HepG2 (cell line): ENCODE measurements at regions not wholly inside any gene's neighbourhood (a gene's known extent, or its start where the extent isn't known, plus 50 kb on each side); places are given as distances from the start of the nearest gene placed in this dataset.

Experiments used
- ATAC-seq: fragments of 200-7000 bp; cut with Tn5 transposase; 3 replicates; pipeline ENCODE4 v1.9.1; 2020; ENCODE audit warnings: mild to moderate bottlenecking, moderate library complexity
- BruUV-seq: library from RNA; stranded (reverse); fragments of 400-500 nt; replicated peaks from 2 replicates; lab custom pipeline; 2021; lab: Mats Ljungman, UMichigan
- CTCF ChIA-PET: fragments of 300-600 bp; formaldehyde crosslinking; extraction: SDS; loops from one replicate; lab custom pipeline; 2021; ENCODE audit warnings: low total read pairs, inconsistent platforms, low intra/inter-chr PET ratio; lab: Yijun Ruan, JAX
- POLR2A ChIA-PET: fragments of 350-600 bp; sonication (Branson Sonifier 250); formaldehyde crosslinking; loops from one replicate; lab custom pipeline; 2020; ENCODE audit warnings: antibody characterized with exemption, inconsistent platforms; lab: Yijun Ruan, JAX
- DNase-seq: peaks from one replicate; pipeline ENCODE4 v3.0.0-alpha.2; 2015; ENCODE audit warnings: low spot score
- FAIRE-seq: peaks from 3 replicates; lab custom pipeline; 2011; peaks lifted over from hg19 to GRCh38; lab: Jason Lieb, UNC
- H2AFZ ChIP-seq: one replicate; pipeline ENCODE4 v1.6.1; 2011; ENCODE audit warnings: low read length, inconsistent platforms
- H3K27ac ChIP-seq: fragments of 300-600 bp; 3 replicates; pipeline ENCODE4 v1.8.0; 2011; ENCODE audit warnings: mixed run types, mild to moderate bottlenecking, mixed read lengths, low read length, inconsistent platforms; ENCODE audit not compliant: insufficient read depth; ENCODE audit errors: extremely low read length
- H3K27me3 ChIP-seq, 2 experiments: fragments of 200-600 bp in 1 of 2; 2 replicates in 1 of 2; 3 replicates in 1 of 2; pipeline versions ENCODE4 v1.6.0 to v1.8.0; 2011; ENCODE audit warnings: low read length in 2 of 2, mild to moderate bottlenecking in 2 of 2, moderate library complexity in 2 of 2, inconsistent platforms in 1 of 2; ENCODE audit not compliant: insufficient read depth in 2 of 2, control insufficient read depth in 1 of 2
- H3K36me3 ChIP-seq, 2 experiments: fragments of 200-600 bp in 1 of 2; replicated peaks in 1 of 2; 2 replicates in 1 of 2; 3 replicates in 1 of 2; pipeline versions ENCODE4 v1.5.1 to v1.8.0; 2011; ENCODE audit warnings: low read length in 2 of 2, inconsistent platforms in 1 of 2; ENCODE audit not compliant: insufficient read depth in 2 of 2, control insufficient read depth in 1 of 2
- H3K4me1 ChIP-seq: 2 replicates; pipeline ENCODE4 v1.5.1; 2012; ENCODE audit warnings: low read length, inconsistent platforms; ENCODE audit not compliant: insufficient read depth
- H3K4me2 ChIP-seq: 2 replicates; pipeline ENCODE4 v1.6.0; 2011; ENCODE audit warnings: low read depth, low read length, inconsistent platforms
- H3K4me3 ChIP-seq, 3 experiments: fragments of 200-600 bp in 1 of 3; sonication (generic), shearing (Covaris generic) in 1 of 3; replicated peaks in 1 of 3; 2 replicates each; pipeline ENCODE4 v1.5.1; 2011 to 2016; ENCODE audit warnings: low read length in 3 of 3, inconsistent platforms in 2 of 3, low read depth in 2 of 3, mild to moderate bottlenecking in 2 of 3, control low read depth in 1 of 3, mixed read lengths in 1 of 3; ENCODE audit not compliant: insufficient read depth in 1 of 3
- H3K79me2 ChIP-seq: one replicate; pipeline ENCODE4 v1.6.1; 2011; ENCODE audit warnings: low read length, inconsistent platforms; ENCODE audit not compliant: insufficient read depth
- H3K9ac ChIP-seq: 2 replicates; pipeline ENCODE4 v1.6.0; 2011; ENCODE audit warnings: mild to moderate bottlenecking, low read depth, low read length, inconsistent platforms; ENCODE audit not compliant: insufficient read depth
- H3K9me3 ChIP-seq: 2 replicates; pipeline ENCODE4 v1.5.1; 2012; ENCODE audit warnings: mild to moderate bottlenecking, low read length
- H4K20me1 ChIP-seq: 2 replicates; pipeline ENCODE4 v1.6.0; 2011; ENCODE audit warnings: inconsistent platforms, mild to moderate bottlenecking, low read length, moderate library complexity; ENCODE audit not compliant: insufficient read depth
- ADNP ChIP-seq: sonication (generic); formaldehyde crosslinking; IDR thresholded peaks from 2 replicates; pipeline ENCODE4 v1.4.0; 2020; ENCODE audit warnings: missing genetic modification reagents
- BCL3 ChIP-seq: sonication (generic); formaldehyde crosslinking; IDR thresholded peaks from 2 replicates; pipeline ENCODE4 v1.5.1; 2020; ENCODE audit warnings: mild to moderate bottlenecking, missing genetic modification reagents, moderate library complexity
- IKZF4 ChIP-seq: sonication (generic); formaldehyde crosslinking; IDR thresholded peaks from 2 replicates; pipeline ENCODE4 v1.5.1; 2020; ENCODE audit warnings: borderline replicate concordance, mild to moderate bottlenecking, low read depth, missing genetic modification reagents; ENCODE audit errors: not compliant biosample characterization
- SIX1 ChIP-seq: sonication (generic); formaldehyde crosslinking; IDR thresholded peaks from 2 replicates; pipeline ENCODE4 v1.4.0; 2020; ENCODE audit warnings: missing genetic modification reagents, borderline replicate concordance
- TBX2 ChIP-seq: sonication (generic); formaldehyde crosslinking; IDR thresholded peaks from 2 replicates; pipeline ENCODE4 v1.5.0; 2020; ENCODE audit warnings: missing genetic modification reagents, mild to moderate bottlenecking, borderline replicate concordance
- ZBTB43 ChIP-seq: sonication (generic); formaldehyde crosslinking; conservative IDR thresholded peaks from 2 replicates; pipeline ENCODE4 v1.4.0; 2020; ENCODE audit warnings: missing genetic modification reagents
- ZNF407 ChIP-seq: sonication (generic); formaldehyde crosslinking; IDR thresholded peaks from one replicate; pipeline ENCODE4 v1.5.1; 2020; ENCODE audit warnings: mild to moderate bottlenecking, missing genetic modification reagents; ENCODE audit errors: not compliant biosample characterization
- ZNF414 ChIP-seq: sonication (generic); formaldehyde crosslinking; IDR thresholded peaks from 2 replicates; pipeline ENCODE4 v1.5.0; 2020; ENCODE audit warnings: missing genetic modification reagents
- ZNF614 ChIP-seq: IDR thresholded peaks from 2 replicates; pipeline ENCODE4 v1.6.1; 2018; ENCODE audit warnings: missing biosample characterization, missing genetic modification reagents, inconsistent platforms, borderline replicate concordance
- ZNF644 ChIP-seq: IDR thresholded peaks from 2 replicates; pipeline ENCODE4 v1.6.1; 2016; ENCODE audit warnings: low read depth
- ZSCAN5A ChIP-seq: sonication (generic); formaldehyde crosslinking; IDR thresholded peaks from 2 replicates; pipeline ENCODE4 v1.8.0; 2022; ENCODE audit warnings: mild to moderate bottlenecking, missing genetic modification reagents, borderline replicate concordance
- WGBS: methylation state at CpG from one replicate; pipeline ENCODE4 v1.1.6; 2017; ENCODE audit warnings: low lambda C conversion rate; 5-methylcytosine and 5-hydroxymethylcytosine counted together
- in situ Hi-C: cut with HindIII; loops from 2 replicates; pipeline ENCODE4 v1.10.0; 2017; ENCODE audit warnings: low pct_unique_long_range_greater_than_20kb; ENCODE audit not compliant: extremely low pct_ligation_motif_present
- intact Hi-C: fragments of 100-400 bp; cut with micrococcal nuclease; formaldehyde crosslinking; loops from one replicate; pipeline ENCODE4 v1.10.0; 2022; ENCODE audit not compliant: unreplicated experiment

GRCh38 chr5:58383448-58383847, 76.4 kb downstream of the PLK2 start:
- ATAC-seq, result no peak
- Histone ChIP-seq H3K27ac (no peak overlapping the region), H3K9ac (no peak overlapping the region), H3K9me3 (peaks cover 31% of the 10 kb centered on the region), H4K20me1 (no peaks in the 10 kb centered on the region), H3K27me3 (no peaks in the 10 kb centered on the region), H3K36me3 (no peaks in the 10 kb centered on the region), H2AFZ (no peak overlapping the region), H3K4me1 (no peaks in the 10 kb centered on the region), H3K79me2 (no peaks in the 10 kb centered on the region), H3K4me3 (no peak overlapping the region), H3K4me2 (no peak overlapping the region)
- no peak for DNase-seq
- BruUV-seq, result no TSS peak
- WGBS, result 92% methylated on average over 2 of the region's 2 CpGs
- intact Hi-C loops, result no loop called here
- in situ Hi-C loops, result no loop called here
- no peak for FAIRE-seq
- ChIA-PET CTCF (no interaction called here), POLR2A (no interaction called here)
- TF ChIP-seq ADNP (CRISPR knock-in tag) (no peak), ZBTB43 (CRISPR knock-in tag) (no peak), ZNF414 (CRISPR knock-in tag) (no peak), TBX2 (CRISPR knock-in tag) (no peak), ZNF644 (CRISPR knock-in tag) (no peak), SIX1 (CRISPR knock-in tag) (no peak), IKZF4 (CRISPR knock-in tag) (no peak), ZNF614 (CRISPR knock-in tag) (no peak), ZSCAN5A (CRISPR knock-in tag) (no peak), ZNF407 (no peak), BCL3 (CRISPR knock-in tag) (no peak)
